Motor neuron (in vitro differentiated cells): ENCODE measurements at regions not wholly inside any gene's neighbourhood (a gene's known extent, or its start where the extent isn't known, plus 50 kb on each side); places are given as distances from the start of the nearest gene placed in this dataset.
"Not testable (repeated sequence)": the region's sequence is repeated elsewhere in the genome, so short reads cannot be mapped to it uniquely, and the experiment has no call there.

ENCODE experiments used
- ATAC-seq, 8 experiments: fragments of 200-7000 bp; cut with Tn5 transposase; replicated peaks in 6 of 8; 2 replicates each; pipeline ENCODE4 v1.8.0; 2021; ENCODE audit warnings: mild to moderate bottlenecking in 8 of 8, moderate library complexity in 8 of 8
- H3K27ac ChIP-seq, 2 donors: fragments of 250-450 bp; sonication (Bioruptor Pico); 2 replicates each; pipeline ENCODE4 v1.9.0; 2021; ENCODE audit warnings: antibody characterized with exemption in 2 of 2, mild to moderate bottlenecking in 2 of 2, moderate library complexity in 1 of 2
- H3K4me1 ChIP-seq, 2 donors: fragments of 250-450 bp; sonication (Bioruptor Pico); replicated peaks in 1 of 2; 2 replicates each; pipeline ENCODE4 v1.6.1; 2021; ENCODE audit warnings: antibody characterized with exemption in 2 of 2, mild to moderate bottlenecking in 2 of 2, moderate library complexity in 1 of 2
- H3K4me3 ChIP-seq, 5 donors: fragments of 250-450 bp; sonication (Bioruptor Pico); 2 replicates each; pipeline ENCODE4 v1.9.0; 2021; ENCODE audit warnings: antibody characterized with exemption in 5 of 5, mild to moderate bottlenecking in 5 of 5, moderate library complexity in 4 of 5
- WGBS, 10 experiments: fragments of 450-650 bp; shearing (Covaris generic); methylation state at CpG; one replicate each; pipeline ENCODE4 v1.0.0; 2022; 5-methylcytosine and 5-hydroxymethylcytosine counted together
- in situ Hi-C, 9 experiments: fragments of 400-800 bp; cut with MboI; loops; one replicate each; pipeline ENCODE4 v1.15.0; 2021; ENCODE audit warnings: low sequenced_read_pairs in 9 of 9, low pct_unique_long_range_greater_than_20kb in 2 of 9; ENCODE audit not compliant: unreplicated experiment in 9 of 9

DNA sequence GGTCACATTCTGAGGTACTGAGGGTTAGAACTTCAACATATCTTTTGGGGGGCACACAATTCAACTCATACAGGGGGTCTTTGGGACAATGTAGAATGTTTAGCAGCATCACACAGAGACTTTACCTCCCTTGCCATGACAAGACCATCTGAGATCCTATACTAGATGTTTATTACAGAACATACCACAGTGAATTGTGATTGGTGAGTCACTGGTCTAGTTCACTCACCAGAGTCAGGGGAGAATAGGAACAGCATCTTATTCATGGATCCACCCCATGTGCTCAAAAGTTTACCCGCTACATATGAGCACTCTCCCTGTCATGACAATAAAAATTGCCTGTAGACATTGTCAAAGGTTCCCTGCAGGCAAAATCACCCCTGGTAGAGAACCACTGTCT lies 171.1 kb downstream of the HHIPL2 start:
- peak in 2 of 8 experiments; percentile 43 to 69 for ATAC-seq
- in situ Hi-C loops, H3K4me1 ChIP-seq, H3K4me3 ChIP-seq, H3K27ac ChIP-seq: not testable (repeated sequence)
- 67 to 100% (median 100%) methylated on average over 1 of the region's 1 CpG; no CpG with 5 or more reads in 5 of the 10 experiments for WGBS, 10 experiments

DNA sequence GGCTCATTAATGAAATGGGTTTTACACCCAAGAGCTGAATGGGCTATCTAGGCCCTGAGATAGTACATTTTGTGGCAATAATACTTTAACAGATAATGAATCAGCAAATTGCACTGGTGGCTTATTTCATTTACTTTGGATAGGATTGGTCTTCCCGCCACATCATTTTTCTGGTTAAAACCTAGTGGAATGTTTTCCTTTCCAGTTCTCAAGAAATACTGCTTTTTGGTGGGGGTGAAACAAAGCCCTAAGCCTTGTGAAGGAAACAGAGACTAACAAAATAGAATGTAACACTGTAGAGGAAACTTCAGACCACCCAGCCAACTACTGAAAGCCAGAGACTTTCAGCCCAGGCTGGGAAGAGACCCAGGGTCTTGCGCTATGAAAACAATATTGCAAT lies 172.2 kb downstream of the HHIPL2 start:
- ATAC-seq: no peak
- Histone ChIP-seq H3K27ac (no peak overlapping the region), H3K4me3 (no peak overlapping the region), H3K4me1 (peaks cover 7 to 11% of the 10 kb centered on the region in 2 donors)
- in situ Hi-C loops: no loop called here
- WGBS, 10 experiments: 67 to 100% (median 97%) methylated on average over 1 to 2 of the region's 2 CpGs

- ATAC-seq: no peak
- in situ Hi-C loops: no loop called here
- Histone ChIP-seq H3K27ac (no peak overlapping the region), H3K4me1 (peaks cover 16 to 21% of the 10 kb centered on the region in 2 donors), H3K4me3 (no peak overlapping the region)
- WGBS, 10 experiments: 11 to 86% (median 55%) methylated on average over 1 to 7 of the region's 7 CpGs; no CpG with 5 or more reads in 2 of the 10 experiments
Observed at GRCh38 chr1:222373831-222374602, 173.9 kb downstream of the HHIPL2 start.

DNA sequence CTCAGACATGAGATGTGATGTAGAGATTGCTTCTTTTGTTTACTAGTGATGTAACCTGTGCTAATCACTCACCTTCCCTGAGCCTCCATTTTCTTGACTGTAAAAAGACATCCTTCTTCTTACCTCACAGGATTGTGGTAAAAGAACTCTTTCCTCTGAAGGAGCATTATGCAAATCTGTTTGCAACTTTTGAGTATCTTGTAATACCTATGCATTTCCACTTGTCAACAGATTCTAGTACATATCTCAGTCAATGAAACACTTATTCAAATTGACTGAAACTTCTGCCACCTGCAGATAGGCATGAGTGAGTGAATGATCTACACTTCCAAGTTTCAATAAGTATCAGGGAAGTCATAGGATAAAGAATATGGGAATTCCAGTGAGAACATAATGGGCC lies 174.7 kb downstream of the HHIPL2 start:
- Histone ChIP-seq H3K4me3 (no peak overlapping the region), H3K27ac (no peak overlapping the region), H3K4me1 (peaks cover 16 to 21% of the 10 kb centered on the region in 2 donors)
- in situ Hi-C loops: no loop called here
- no peak for ATAC-seq

- peaks cover 16 to 21% of the 10 kb centered on the region in 2 donors for H3K4me1 ChIP-seq
- 6 to 94% (median 80%) methylated on average over 1 to 2 of the region's 3 CpGs; no CpG with 5 or more reads in 2 of the 10 experiments for WGBS, 10 experiments
- no peak overlapping the region for H3K27ac ChIP-seq
- in situ Hi-C loops: no loop called here
- ATAC-seq: no peak
- H3K4me3 ChIP-seq: no peak overlapping the region
Observed at GRCh38 chr1:222372221-222372620, 175.7 kb downstream of the HHIPL2 start.

- WGBS, 10 experiments: 12 to 100% (median 74%) methylated on average over 1 to 7 of the region's 7 CpGs
- H3K4me1 ChIP-seq: peaks cover 16 to 26% of the 10 kb centered on the region in 2 donors
- no peak overlapping the region for H3K4me3 ChIP-seq
- peak overlapping the region in 1 of 2 donors; percentile 72 for H3K27ac ChIP-seq
- peak in 2 of 8 experiments; percentile 58 to 84 for ATAC-seq
- in situ Hi-C loops: no loop called here
Observed at GRCh38 chr1:222370913-222371675, 176.8 kb downstream of the HHIPL2 start.

GRCh38 chr1:222370081-222370912 lies 177.6 kb downstream of the HHIPL2 start:
- Histone ChIP-seq H3K27ac (peak overlapping the region; percentile 72 to 84), H3K4me3 (no peak overlapping the region), H3K4me1 (peaks cover 16 to 26% of the 10 kb centered on the region in 2 donors)
- in situ Hi-C loops: no loop called here
- WGBS, 10 experiments: 7 to 90% (median 69%) methylated on average over 2 to 9 of the region's 10 CpGs; no CpG with 5 or more reads in 2 of the 10 experiments
- peak in 7 of 8 experiments; percentile 21 to 99 (median 98) for ATAC-seq

DNA sequence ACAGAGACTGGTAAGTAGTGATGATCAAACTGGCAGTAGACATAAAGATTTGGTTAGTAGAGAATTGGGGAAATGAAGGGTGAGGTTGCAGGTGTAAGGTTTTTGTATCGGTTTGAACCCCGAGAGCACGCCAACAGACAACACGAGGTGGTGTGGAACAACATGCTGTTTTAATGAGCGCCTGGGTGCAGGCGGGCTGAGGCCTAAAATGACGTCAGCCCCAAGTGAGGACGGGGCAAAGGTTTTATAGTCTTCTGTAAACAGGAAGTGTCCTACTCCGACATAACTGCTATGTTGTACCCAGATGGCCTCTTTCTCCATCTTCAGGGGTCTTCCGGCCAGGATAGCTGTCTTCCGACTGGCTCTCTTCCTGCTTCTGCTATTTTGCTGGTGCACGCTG lies 178.8 kb downstream of the HHIPL2 start:
- no peak for ATAC-seq
- H3K27ac ChIP-seq: no peak overlapping the region
- peaks cover 16 to 25% of the 10 kb centered on the region in 2 donors for H3K4me1 ChIP-seq
- WGBS, 10 experiments: 73 to 100% (median 88%) methylated on average over 2 to 12 of the region's 12 CpGs; no CpG with 5 or more reads in 4 of the 10 experiments
- H3K4me3 ChIP-seq: no peak overlapping the region
- in situ Hi-C loops: no loop called here

- no peak overlapping the region for H3K27ac ChIP-seq
- no peak for ATAC-seq
- in situ Hi-C loops: no loop called here
- H3K4me3 ChIP-seq: no peak overlapping the region
- no peaks in the 10 kb centered on the region for H3K4me1 ChIP-seq
- WGBS, 10 experiments: 0 to 57% (median 9%) methylated on average over 1 of the region's 1 CpG; no CpG with 5 or more reads in 3 of the 10 experiments
Observed at GRCh38 chr1:222358100-222358499, 189.8 kb downstream of the HHIPL2 start.

DNA sequence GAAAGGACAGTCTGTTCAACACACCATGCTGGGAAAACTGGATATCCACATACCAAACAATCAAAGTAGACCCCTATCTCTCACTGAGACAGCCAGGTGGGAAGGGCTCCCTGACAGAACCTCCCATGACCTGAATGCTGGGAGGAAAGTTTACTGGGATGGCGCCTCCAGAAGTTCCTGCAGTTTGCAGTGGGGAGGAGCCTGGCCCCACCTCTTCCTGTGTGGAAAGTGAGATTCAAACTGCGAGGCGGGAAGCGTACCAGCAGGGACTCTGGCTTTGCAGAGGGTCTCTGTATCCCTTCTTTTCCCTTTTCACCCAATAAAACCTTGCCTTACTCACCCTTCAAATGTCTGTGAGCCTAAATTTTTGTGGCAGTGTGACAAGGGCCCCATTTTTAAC lies 190.7 kb downstream of the HHIPL2 start:
- no peak for ATAC-seq
- H3K4me3 ChIP-seq: no peak overlapping the region
- H3K27ac ChIP-seq: no peak overlapping the region
- no peaks in the 10 kb centered on the region for H3K4me1 ChIP-seq
- WGBS, 10 experiments: 40 to 89% (median 60%) methylated on average over 2 to 4 of the region's 4 CpGs; no CpG with 5 or more reads in 5 of the 10 experiments
- in situ Hi-C loops: no loop called here

GRCh38 chr1:222347627-222348026 lies 200.3 kb downstream of the HHIPL2 start:
- Histone ChIP-seq H3K4me1 (no peaks in the 10 kb centered on the region), H3K4me3 (no peak overlapping the region), H3K27ac (no peak overlapping the region)
- WGBS, 10 experiments: 21 to 88% (median 69%) methylated on average over 2 to 3 of the region's 3 CpGs; no CpG with 5 or more reads in 1 of the 10 experiments
- in situ Hi-C loops: no loop called here
- no peak for ATAC-seq

DNA sequence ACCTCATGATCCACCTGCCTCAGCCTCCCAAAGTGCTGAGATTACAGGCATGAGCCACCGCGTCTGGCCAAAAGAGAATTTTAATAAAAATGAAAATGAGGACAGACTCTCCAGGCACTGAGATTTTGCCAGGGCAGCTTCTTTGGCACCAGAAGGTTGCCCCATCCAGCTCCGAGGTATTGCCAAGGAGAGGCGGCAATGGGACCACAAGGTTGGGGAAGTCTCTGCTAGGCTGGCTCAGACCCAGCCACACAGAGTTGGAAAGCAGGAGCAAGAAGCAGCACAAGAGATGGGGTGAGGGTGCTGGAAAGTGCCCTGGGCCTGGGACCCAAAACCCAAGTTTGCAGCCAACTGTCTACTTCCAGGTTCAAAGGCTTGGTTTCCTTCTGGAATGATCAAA lies 200.9 kb downstream of the HHIPL2 start:
- Histone ChIP-seq H3K4me1 (no peaks in the 10 kb centered on the region), H3K27ac (no peak overlapping the region), H3K4me3 (no peak overlapping the region)
- in situ Hi-C loops: no loop called here
- 32 to 100% (median 95%) methylated on average over 2 to 4 of the region's 4 CpGs; no CpG with 5 or more reads in 4 of the 10 experiments for whole genome bisulfite sequencing, 10 experiments
- ATAC-seq: no peak
